ENCODE measurements at regions not wholly inside any gene's neighbourhood (a gene's known extent, or its start where the extent isn't known, plus 50 kb on each side); places are given as distances from the start of the nearest gene placed in this dataset.

GRCh38 chrX:155682834-155683233 lies 70.1 kb upstream of the TMLHE start:
- no peak for DNase-seq (ENCODE audit: low spot score)

GRCh38 chrX:155679715-155680114 lies 67.0 kb upstream of the TMLHE start:
- DNase-seq (ENCODE audit: low spot score), result no peak

GRCh38 chrX:155673338-155673737 lies 60.6 kb upstream of the TMLHE start:
- no peak for DNase-seq (ENCODE audit: low spot score)

GRCh38 chrX:155666741-155667140 lies 54.0 kb upstream of the TMLHE start:
- DNase-seq (ENCODE audit: low spot score), result no peak
